Thyroid gland (tissue), 4 donors: ENCODE measurements at regions not wholly inside any gene's neighbourhood (a gene's known extent, or its start where the extent isn't known, plus 50 kb on each side); places are given as distances from the start of the nearest gene placed in this dataset.

Experiments used
- DNase-seq, 2 donors: peaks; one replicate each; pipeline ENCODE4 v3.0.0-alpha.2; 2019
- H3K27ac ChIP-seq, 3 donors: fragments of 200-600 bp; sonication (generic); 1 replicate in 2 of 3; 2 replicates in 1 of 3; pipeline ENCODE4 v1.5.1; 2016 to 2019; ENCODE audit warnings: mild to moderate bottlenecking in 1 of 3, moderate library complexity in 1 of 3
- H3K27me3 ChIP-seq: fragments of 200-600 bp; sonication (generic); one replicate; pipeline ENCODE4 v1.5.1; 2019
- H3K36me3 ChIP-seq, 2 donors: fragments of 200-600 bp; sonication (generic); one replicate each; pipeline ENCODE4 v1.5.1; 2016 to 2019
- H3K4me1 ChIP-seq, 2 donors: fragments of 200-600 bp; sonication (generic); one replicate each; pipeline ENCODE4 v1.5.1; 2017 to 2019
- H3K4me3 ChIP-seq, 3 donors: fragments of 200-600 bp; sonication (generic); replicated peaks in 1 of 3; 1 replicate in 2 of 3; 2 replicates in 1 of 3; pipeline ENCODE4 v1.5.1; 2016; ENCODE audit warnings: mild to moderate bottlenecking in 1 of 3
- H3K9me3 ChIP-seq: fragments of 200-600 bp; sonication (generic); one replicate; pipeline ENCODE4 v1.5.1; 2017
- POLR2A ChIP-seq, 2 donors: fragments of 450-650 bp; IDR thresholded peaks; one replicate each; pipeline ENCODE4 v1.6.1; 2017; ENCODE audit warnings: antibody characterized with exemption in 2 of 2, mild to moderate bottlenecking in 2 of 2, moderate library complexity in 1 of 2
- WGBS, 2 donors: methylation state at CpG; one replicate each; pipeline ENCODE4 v1.1.5; 2017; 5-methylcytosine and 5-hydroxymethylcytosine counted together
- intact Hi-C: fragments of 100-400 bp; cut with DNase I; formaldehyde crosslinking; loops from one replicate; pipeline ENCODE4 v1.15.1; 2023
- TF ChIP-seq, protein P1 (sequence below), 6 experiments: fragments of 200-600 bp in 3 of 6; fragments of 450-650 bp in 3 of 6; sonication (generic) in 3 of 6; IDR thresholded peaks; one replicate each; pipeline ENCODE4 v1.5.1; 2016 to 2019; ENCODE audit warnings: antibody characterized with exemption in 6 of 6, mild to moderate bottlenecking in 2 of 6, inconsistent platforms in 1 of 6, moderate library complexity in 1 of 6

DNA sequence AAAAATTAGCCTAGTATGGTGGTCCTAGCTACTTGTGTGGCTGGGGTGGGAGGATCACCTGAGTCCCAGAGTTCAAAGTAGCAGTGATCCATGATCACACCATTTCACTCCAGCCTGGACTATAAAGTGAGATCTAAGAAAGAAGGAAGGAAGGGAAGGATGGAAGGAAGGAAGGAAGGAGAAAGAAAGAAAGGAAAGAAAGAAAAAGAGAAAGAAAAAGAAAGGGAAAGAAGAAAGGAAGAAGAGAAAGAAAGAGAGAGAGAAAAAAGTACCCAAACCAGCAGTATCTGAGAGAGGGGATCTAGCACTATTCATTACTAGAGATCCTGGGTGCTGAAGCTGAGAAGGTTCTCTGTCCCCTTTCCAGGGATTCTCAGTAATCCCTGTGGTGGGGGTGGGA is 197.8 kb downstream of the CD83 start:
- Histone ChIP-seq H3K9me3 (no peaks in the 10 kb centered on the region), H3K4me3 (no peak overlapping the region), H3K27me3 (no peaks in the 10 kb centered on the region), H3K36me3 (no peaks in the 10 kb centered on the region), H3K4me1 (peaks cover 19 to 21% of the 10 kb centered on the region in 2 donors), H3K27ac (peak overlapping the region in 1 of 3 donors; percentile 70)
- TF ChIP-seq, protein P1, sequence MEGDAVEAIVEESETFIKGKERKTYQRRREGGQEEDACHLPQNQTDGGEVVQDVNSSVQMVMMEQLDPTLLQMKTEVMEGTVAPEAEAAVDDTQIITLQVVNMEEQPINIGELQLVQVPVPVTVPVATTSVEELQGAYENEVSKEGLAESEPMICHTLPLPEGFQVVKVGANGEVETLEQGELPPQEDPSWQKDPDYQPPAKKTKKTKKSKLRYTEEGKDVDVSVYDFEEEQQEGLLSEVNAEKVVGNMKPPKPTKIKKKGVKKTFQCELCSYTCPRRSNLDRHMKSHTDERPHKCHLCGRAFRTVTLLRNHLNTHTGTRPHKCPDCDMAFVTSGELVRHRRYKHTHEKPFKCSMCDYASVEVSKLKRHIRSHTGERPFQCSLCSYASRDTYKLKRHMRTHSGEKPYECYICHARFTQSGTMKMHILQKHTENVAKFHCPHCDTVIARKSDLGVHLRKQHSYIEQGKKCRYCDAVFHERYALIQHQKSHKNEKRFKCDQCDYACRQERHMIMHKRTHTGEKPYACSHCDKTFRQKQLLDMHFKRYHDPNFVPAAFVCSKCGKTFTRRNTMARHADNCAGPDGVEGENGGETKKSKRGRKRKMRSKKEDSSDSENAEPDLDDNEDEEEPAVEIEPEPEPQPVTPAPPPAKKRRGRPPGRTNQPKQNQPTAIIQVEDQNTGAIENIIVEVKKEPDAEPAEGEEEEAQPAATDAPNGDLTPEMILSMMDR (IDR thresholded peaks at IDR 0.05) = no peak
- no peak for TF ChIP-seq POLR2A (IDR thresholded peaks at IDR 0.05)
- DNase-seq = no peak
- intact Hi-C loops = loop anchor here (10.0 kb wide), 1 partner anchor 101 kb away; no protein-coding TSS in a partner anchor

DNA sequence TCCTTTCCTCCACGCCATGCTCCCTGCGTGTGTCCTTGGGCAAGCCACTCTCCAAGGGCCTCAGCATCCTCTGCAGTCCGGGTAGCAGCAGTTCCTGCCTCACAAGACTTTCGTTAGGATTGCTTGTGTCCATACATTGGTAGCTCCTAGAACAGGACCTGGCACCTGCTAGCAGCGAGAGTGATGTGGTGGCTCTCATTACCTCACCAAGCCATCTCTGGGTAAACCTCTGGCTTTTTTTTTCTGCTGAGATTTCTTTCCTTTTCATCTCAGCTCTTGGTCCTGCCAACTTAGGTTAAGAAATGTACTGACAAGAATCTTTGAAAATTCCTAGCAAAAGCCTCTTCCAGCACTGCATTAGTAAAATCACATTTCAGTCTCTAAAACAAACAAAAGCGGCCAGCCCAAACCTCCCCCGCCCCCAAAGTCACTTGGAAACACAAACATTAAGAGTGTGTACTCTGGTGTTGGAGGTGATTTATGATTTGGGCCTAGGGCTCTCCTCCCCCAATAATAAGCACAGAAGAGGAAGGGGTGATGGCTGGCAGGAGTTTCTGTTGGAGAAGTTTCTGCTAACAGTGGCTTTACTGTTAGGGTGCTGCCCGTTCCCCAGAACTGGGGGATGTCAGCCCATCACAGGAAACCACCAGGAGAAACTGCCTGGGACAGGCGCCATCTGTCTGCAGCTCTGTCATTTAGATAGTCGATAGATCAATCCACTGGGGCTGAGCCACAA is 199.2 kb downstream of the CD83 start:
- intact Hi-C loops = loop anchor here (10.0 kb wide), 1 partner anchor 102 kb away; no protein-coding TSS in a partner anchor
- 36 to 45% methylated on average over 10 of the region's 10 CpGs for WGBS, 2 donors
- peak; percentile 74 to 78 for DNase-seq
- Histone ChIP-seq H3K27ac (peak overlapping the region; percentile 46 to 70 (median 61)), H3K27me3 (no peaks in the 10 kb centered on the region), H3K4me1 (peaks cover 23 to 25% of the 10 kb centered on the region in 2 donors), H3K4me3 (no peak overlapping the region), H3K9me3 (no peaks in the 10 kb centered on the region), H3K36me3 (no peaks in the 10 kb centered on the region)
- TF ChIP-seq, protein P1 (IDR thresholded peaks at IDR 0.05) = peak in 2 of 6 experiments; percentile 7 to 15
- TF ChIP-seq POLR2A (IDR thresholded peaks at IDR 0.05) = no peak

DNA sequence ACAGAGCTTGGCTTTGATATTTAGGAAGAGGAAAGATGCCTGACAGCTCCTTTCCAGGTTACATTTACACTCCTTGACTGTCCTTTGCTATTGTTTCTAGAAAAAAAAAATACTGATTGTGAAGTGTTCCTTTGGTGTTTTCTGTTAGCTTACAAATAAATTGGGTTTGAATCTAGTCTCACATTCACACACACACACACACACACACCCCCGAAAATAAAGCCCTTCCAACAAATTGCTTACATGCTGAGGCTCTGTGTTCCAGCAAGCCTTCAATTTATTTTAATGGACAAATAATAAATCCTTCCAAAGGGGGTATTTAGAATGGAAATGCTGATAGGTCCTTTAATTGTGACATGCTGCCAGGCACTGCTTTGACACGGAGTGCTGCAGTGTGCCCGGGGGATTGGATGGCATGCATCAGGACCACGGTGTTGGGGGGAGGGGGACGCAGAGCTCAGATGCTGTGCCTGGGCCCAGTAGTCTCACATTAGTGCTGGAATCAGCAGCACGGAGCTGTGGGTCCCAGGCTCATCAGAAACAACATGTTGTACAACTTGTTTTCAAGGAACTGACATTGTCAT is 199.9 kb downstream of the CD83 start:
- TF ChIP-seq, protein P1 (IDR thresholded peaks at IDR 0.05) = no peak
- no peak for TF ChIP-seq POLR2A (IDR thresholded peaks at IDR 0.05)
- H3K4me3 ChIP-seq = no peak overlapping the region
- H3K36me3 ChIP-seq = no peaks in the 10 kb centered on the region
- H3K4me1 ChIP-seq = peaks cover 23 to 25% of the 10 kb centered on the region in 2 donors
- no peak for DNase-seq
- 76 to 81% methylated on average over 6 of the region's 6 CpGs for WGBS, 2 donors
- H3K27ac ChIP-seq = peak overlapping the region in 2 of 3 donors; percentile 46 to 70
- H3K9me3 ChIP-seq = no peaks in the 10 kb centered on the region
- H3K27me3 ChIP-seq = no peaks in the 10 kb centered on the region
- intact Hi-C loops = loop anchor here (10.0 kb wide), 1 partner anchor 103 kb away; no protein-coding TSS in a partner anchor

DNA sequence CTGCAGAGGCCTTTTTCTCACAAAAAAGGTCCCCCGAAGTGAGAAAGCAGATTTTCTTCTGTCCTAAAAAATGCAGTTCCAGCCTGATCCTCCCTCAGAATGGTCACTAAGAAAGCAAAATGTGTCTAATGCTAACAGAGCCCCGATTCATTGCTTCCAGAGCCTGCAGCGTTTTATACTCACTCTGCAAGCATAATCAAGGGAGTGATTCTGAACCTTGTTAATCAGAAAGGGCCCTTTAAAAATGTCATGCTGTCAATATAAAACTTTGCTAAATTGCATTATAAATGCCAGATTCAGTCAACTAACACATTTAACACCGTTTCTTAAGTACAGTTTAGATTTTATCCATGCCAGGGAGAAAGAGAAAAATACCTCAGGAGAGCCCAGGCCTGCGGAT is 202.8 kb downstream of the CD83 start:
- TF ChIP-seq, protein P1 (IDR thresholded peaks at IDR 0.05) = no peak
- TF ChIP-seq POLR2A (IDR thresholded peaks at IDR 0.05) = no peak
- Histone ChIP-seq H3K4me3 (no peak overlapping the region), H3K4me1 (peaks cover 16 to 23% of the 10 kb centered on the region in 2 donors), H3K27ac (peak overlapping the region in 1 of 3 donors; percentile 43), H3K36me3 (no peaks in the 10 kb centered on the region), H3K9me3 (no peaks in the 10 kb centered on the region), H3K27me3 (no peaks in the 10 kb centered on the region)
- peak in 1 of 2 donors; percentile 5 for DNase-seq
- intact Hi-C loops = no loop called here
- whole genome bisulfite sequencing, 2 donors = 42 to 54% methylated on average over 5 of the region's 5 CpGs
